Mesenchymal stem cell (in vitro differentiated cells and primary cell): ENCODE measurements at regions not wholly inside any gene's neighbourhood (a gene's known extent, or its start where the extent isn't known, plus 50 kb on each side); places are given as distances from the start of the nearest gene placed in this dataset.
A peak's percentile ranks its signal among the peaks of the same experiment; 100 is the strongest.

Experiments
- DNase-seq: peaks from one replicate; pipeline ENCODE4 v3.0.0-alpha.2; 2013
- H2AFZ ChIP-seq: one replicate; pipeline ENCODE4 v1.6.1; 2013; ENCODE audit warnings: low read depth, mild to moderate bottlenecking, control low read depth, inconsistent platforms, low read length, moderate library complexity
- H2AK5ac ChIP-seq: 2 replicates; pipeline ENCODE4 v1.6.1; 2013; ENCODE audit warnings: low read length, moderate library complexity, mild to moderate bottlenecking, inconsistent platforms; ENCODE audit not compliant: severe bottlenecking
- H2BK120ac ChIP-seq: one replicate; pipeline ENCODE4 v1.6.1; 2013; ENCODE audit warnings: low read depth, mild to moderate bottlenecking, inconsistent platforms, low read length, moderate library complexity
- H2BK12ac ChIP-seq, 2 experiments: one replicate each; pipeline ENCODE4 v1.6.1; 2013; ENCODE audit warnings: inconsistent platforms in 2 of 2, low read length in 2 of 2, mild to moderate bottlenecking in 2 of 2, moderate library complexity in 2 of 2, control low read depth in 1 of 2
- H2BK15ac ChIP-seq: one replicate; pipeline ENCODE4 v1.6.1; 2013; ENCODE audit warnings: mild to moderate bottlenecking, low read depth, inconsistent platforms; ENCODE audit not compliant: poor library complexity, severe bottlenecking
- H2BK5ac ChIP-seq: 2 replicates; pipeline ENCODE4 v1.6.1; 2013; ENCODE audit warnings: low read depth, mild to moderate bottlenecking, low read length, control low read depth, inconsistent platforms; ENCODE audit not compliant: poor library complexity, severe bottlenecking
- H3K14ac ChIP-seq, 2 experiments: one replicate each; pipeline ENCODE4 v1.6.1; 2013; ENCODE audit warnings: inconsistent platforms in 2 of 2, low read length in 2 of 2, control low read depth in 1 of 2, mild to moderate bottlenecking in 1 of 2, moderate library complexity in 1 of 2
- H3K18ac ChIP-seq, 2 experiments: one replicate each; pipeline ENCODE4 v1.6.1; 2013; ENCODE audit warnings: inconsistent platforms in 2 of 2, low read length in 2 of 2, control low read depth in 1 of 2, low read depth in 1 of 2, mild to moderate bottlenecking in 1 of 2
- H3K23ac ChIP-seq, 2 experiments: one replicate each; pipeline ENCODE4 v1.6.1; 2013; ENCODE audit warnings: inconsistent platforms in 2 of 2, low read length in 2 of 2, mild to moderate bottlenecking in 2 of 2, moderate library complexity in 2 of 2, control low read depth in 1 of 2
- H3K27ac ChIP-seq: 2 replicates; pipeline ENCODE4 v1.5.1; 2013; ENCODE audit warnings: mild to moderate bottlenecking, moderate library complexity, low read length, control low read depth, inconsistent platforms; ENCODE audit not compliant: poor library complexity, severe bottlenecking
- H3K27me3 ChIP-seq, 2 experiments: 2 replicates each; pipeline versions ENCODE4 v1.6.1 to v1.7.0; 2013; ENCODE audit warnings: low read length in 2 of 2, mild to moderate bottlenecking in 2 of 2, moderate library complexity in 2 of 2, control low read depth in 1 of 2, inconsistent platforms in 1 of 2; ENCODE audit not compliant: control insufficient read depth in 1 of 2, insufficient read depth in 1 of 2
- H3K36me3 ChIP-seq, 2 experiments: 2 replicates each; pipeline versions ENCODE4 v1.6.1 to v1.7.0; 2013; ENCODE audit warnings: low read length in 2 of 2, control low read depth in 1 of 2, inconsistent platforms in 1 of 2, low read depth in 1 of 2, mild to moderate bottlenecking in 1 of 2; ENCODE audit not compliant: insufficient read depth in 2 of 2, control insufficient read depth in 1 of 2
- H3K4ac ChIP-seq, 2 experiments: one replicate each; pipeline ENCODE4 v1.6.1; 2013; ENCODE audit warnings: inconsistent platforms in 2 of 2, low read length in 2 of 2, mild to moderate bottlenecking in 2 of 2, moderate library complexity in 2 of 2, control low read depth in 1 of 2, low read depth in 1 of 2
- H3K4me1 ChIP-seq: 2 replicates; pipeline ENCODE4 v1.6.1; 2013; ENCODE audit warnings: low read depth, low read length, control low read depth; ENCODE audit not compliant: control insufficient read depth, insufficient read depth
- H3K4me2 ChIP-seq: 2 replicates; pipeline ENCODE4 v1.6.1; 2013; ENCODE audit warnings: low read length, mild to moderate bottlenecking, inconsistent platforms; ENCODE audit not compliant: poor library complexity, severe bottlenecking
- H3K4me3 ChIP-seq, 2 experiments: 2 replicates each; pipeline versions ENCODE4 v1.5.1 to v1.7.0; 2013; ENCODE audit warnings: low read length in 2 of 2, mild to moderate bottlenecking in 2 of 2, control low read depth in 1 of 2, low read depth in 1 of 2; ENCODE audit not compliant: insufficient read depth in 1 of 2
- H3K79me1 ChIP-seq: replicated peaks from 2 replicates; pipeline ENCODE4 v1.6.1; 2013; ENCODE audit warnings: mild to moderate bottlenecking, control low read depth, low read length, inconsistent platforms; ENCODE audit not compliant: poor library complexity, severe bottlenecking
- H3K9ac ChIP-seq: 2 replicates; pipeline ENCODE4 v1.7.0; 2013; ENCODE audit warnings: mild to moderate bottlenecking, low read length, moderate library complexity
- H3K9me3 ChIP-seq: 2 replicates; pipeline ENCODE4 v1.7.0; 2013; ENCODE audit warnings: mild to moderate bottlenecking, low read length; ENCODE audit not compliant: control insufficient read depth
- H4K8ac ChIP-seq: one replicate; pipeline ENCODE4 v1.6.1; 2013; ENCODE audit warnings: inconsistent platforms, mild to moderate bottlenecking, low read length, moderate library complexity
- H4K91ac ChIP-seq: one replicate; pipeline ENCODE4 v1.6.1; 2013; ENCODE audit warnings: mild to moderate bottlenecking, low read length, inconsistent platforms
- WGBS: methylation state at CpG from one replicate; pipeline ENCODE4 v1.1.7; 2013; ENCODE audit warnings: mixed read lengths; 5-methylcytosine and 5-hydroxymethylcytosine counted together

DNA sequence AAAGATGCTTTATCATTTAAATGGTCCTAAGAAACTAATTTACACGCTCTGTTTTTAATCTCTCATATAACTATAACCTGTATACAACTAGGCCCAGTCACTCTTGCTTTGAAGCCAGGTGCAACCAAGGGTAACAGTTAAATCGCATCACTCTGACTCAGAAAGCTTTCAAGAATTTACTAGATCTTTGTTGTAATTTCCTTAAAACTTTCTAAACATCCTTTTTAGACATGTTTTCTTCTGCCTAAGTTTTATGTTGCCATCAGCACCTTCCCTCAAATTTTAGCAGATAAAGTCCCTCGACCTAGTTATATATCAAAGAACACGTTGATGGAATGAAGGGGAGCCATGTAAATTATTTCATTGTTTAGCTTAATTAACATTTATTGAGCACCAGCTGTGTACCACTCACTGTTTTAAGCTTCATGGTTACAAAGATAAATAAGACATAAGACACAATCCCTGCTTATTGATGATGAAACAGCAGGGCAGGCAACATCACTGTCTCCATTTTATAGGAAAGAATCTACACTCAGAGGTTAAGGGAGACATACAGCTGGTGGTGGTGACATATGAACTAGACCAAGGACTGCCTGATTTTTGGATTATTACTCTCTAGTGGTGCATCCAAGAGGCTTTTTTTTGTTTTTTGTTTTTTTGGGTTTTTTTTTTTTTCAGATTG lies 101.0 kb downstream of the CD200R1L start:
- no peak overlapping the region for H4K91ac ChIP-seq
- no peak overlapping the region for H2AK5ac ChIP-seq
- no peak overlapping the region for H3K23ac ChIP-seq
- no peak overlapping the region for H2BK12ac ChIP-seq
- no peak overlapping the region for H2BK15ac ChIP-seq
- H3K4ac ChIP-seq = no peak overlapping the region
- no peak overlapping the region for H3K14ac ChIP-seq
- no peak overlapping the region for H2BK120ac ChIP-seq
- no peak overlapping the region for H2AFZ ChIP-seq
- WGBS = 93% methylated on average over 2 of the region's 4 CpGs
- H3K9ac ChIP-seq = peak overlapping the region; percentile 39
- no peak overlapping the region for H3K4me2 ChIP-seq
- H2BK5ac ChIP-seq = no peak overlapping the region
- peaks cover 1% of the 10 kb centered on the region for H3K4me1 ChIP-seq
- H3K18ac ChIP-seq = no peak overlapping the region
- H3K27me3 ChIP-seq = no peaks in the 10 kb centered on the region
- no peaks in the 10 kb centered on the region for H3K36me3 ChIP-seq
- H3K9me3 ChIP-seq = no peaks in the 10 kb centered on the region
- no peak overlapping the region for H3K4me3 ChIP-seq
- H3K79me1 ChIP-seq = no peaks in the 10 kb centered on the region
- DNase-seq = no peak
- H4K8ac ChIP-seq = no peak overlapping the region
- no peak overlapping the region for H3K27ac ChIP-seq

DNA sequence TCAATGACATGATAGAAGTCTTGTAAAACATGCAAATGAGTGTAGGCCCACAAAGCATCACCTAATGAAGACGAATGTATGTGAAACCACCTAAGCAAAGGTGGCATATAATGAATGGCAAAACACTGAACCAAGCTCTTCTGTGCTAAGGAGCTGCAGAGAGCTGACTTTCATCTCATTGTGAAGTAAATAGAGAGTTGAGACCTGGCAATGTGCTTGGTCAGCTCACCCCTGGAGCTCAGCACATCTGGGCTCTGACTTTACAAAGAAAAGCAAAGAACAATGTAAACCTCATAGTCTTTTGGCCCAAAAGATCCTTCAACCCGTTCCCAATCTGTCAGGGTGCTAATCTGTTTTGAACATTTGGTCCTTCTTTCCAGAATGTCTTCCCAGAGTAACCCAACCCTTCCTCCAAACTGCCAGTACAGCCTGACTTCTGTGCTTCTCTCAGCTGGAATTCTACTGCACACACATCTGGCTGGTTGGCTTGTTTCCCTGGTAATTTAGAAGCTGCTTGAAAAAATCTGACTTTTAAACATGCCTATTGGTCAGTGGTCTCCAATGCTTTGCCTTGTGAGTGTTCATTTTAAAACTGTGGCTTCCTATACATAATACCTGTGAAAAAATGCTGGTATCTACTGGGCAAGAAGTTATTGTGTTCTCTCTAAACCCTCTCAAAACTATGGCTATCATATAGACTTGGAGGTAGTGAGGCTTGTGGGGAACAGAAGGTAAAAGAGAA lies 101.7 kb downstream of the CD200R1L start:
- Histone ChIP-seq H2BK5ac (no peak overlapping the region), H3K4me3 (no peak overlapping the region), H3K18ac (no peak overlapping the region), H4K91ac (no peak overlapping the region), H2BK120ac (no peak overlapping the region), H3K23ac (no peak overlapping the region), H3K27me3 (no peaks in the 10 kb centered on the region), H2BK15ac (no peak overlapping the region), H3K14ac (no peak overlapping the region), H3K9me3 (no peaks in the 10 kb centered on the region), H4K8ac (no peak overlapping the region), H3K27ac (no peak overlapping the region), H3K9ac (peak overlapping the region; percentile 16), H3K36me3 (no peaks in the 10 kb centered on the region), H2BK12ac (no peak overlapping the region), H2AK5ac (no peak overlapping the region), H3K4me2 (no peak overlapping the region), H3K4me1 (peaks cover 1% of the 10 kb centered on the region), H3K79me1 (no peaks in the 10 kb centered on the region), H3K4ac (no peak overlapping the region), H2AFZ (no peak overlapping the region)
- no peak for DNase-seq
- 73% methylated on average over 2 of the region's 2 CpGs for WGBS

DNA sequence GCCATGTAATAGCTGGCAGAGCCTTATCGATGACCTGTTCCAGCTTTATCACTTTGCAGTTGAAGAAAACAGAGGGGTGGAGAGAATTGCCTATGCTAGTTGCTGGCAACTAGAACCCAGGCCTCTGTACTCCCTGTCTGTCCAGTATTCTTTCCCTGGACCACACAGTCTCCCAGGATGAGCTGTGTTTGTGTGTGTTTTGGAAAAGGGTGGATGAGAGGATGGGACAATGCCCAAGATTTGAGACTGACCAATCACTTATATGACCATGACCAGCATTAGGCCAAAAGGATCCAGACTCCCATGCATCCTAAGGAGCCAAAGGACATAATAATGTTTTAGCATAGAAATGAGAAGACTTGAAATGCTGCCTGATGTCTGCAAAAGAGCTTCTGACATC lies 102.6 kb downstream of the CD200R1L start:
- H3K4me2 ChIP-seq = no peak overlapping the region
- no peaks in the 10 kb centered on the region for H3K79me1 ChIP-seq
- no peak overlapping the region for H3K4me3 ChIP-seq
- no peak overlapping the region for H2BK120ac ChIP-seq
- no peak overlapping the region for H4K8ac ChIP-seq
- no peak overlapping the region for H3K23ac ChIP-seq
- H2BK12ac ChIP-seq = no peak overlapping the region
- H4K91ac ChIP-seq = no peak overlapping the region
- no peaks in the 10 kb centered on the region for H3K27me3 ChIP-seq
- H3K14ac ChIP-seq = no peak overlapping the region
- no peak for DNase-seq
- no peak overlapping the region for H3K4ac ChIP-seq
- H2BK15ac ChIP-seq = no peak overlapping the region
- no peak overlapping the region for H3K27ac ChIP-seq
- no peak overlapping the region for H2AFZ ChIP-seq
- H2BK5ac ChIP-seq = no peak overlapping the region
- no peaks in the 10 kb centered on the region for H3K9me3 ChIP-seq
- no peak overlapping the region for H3K18ac ChIP-seq
- H3K9ac ChIP-seq = no peak overlapping the region
- H2AK5ac ChIP-seq = no peak overlapping the region
- no peaks in the 10 kb centered on the region for H3K36me3 ChIP-seq
- 100% methylated on average over 1 of the region's 1 CpG for WGBS
- H3K4me1 ChIP-seq = peaks cover 1% of the 10 kb centered on the region

DNA sequence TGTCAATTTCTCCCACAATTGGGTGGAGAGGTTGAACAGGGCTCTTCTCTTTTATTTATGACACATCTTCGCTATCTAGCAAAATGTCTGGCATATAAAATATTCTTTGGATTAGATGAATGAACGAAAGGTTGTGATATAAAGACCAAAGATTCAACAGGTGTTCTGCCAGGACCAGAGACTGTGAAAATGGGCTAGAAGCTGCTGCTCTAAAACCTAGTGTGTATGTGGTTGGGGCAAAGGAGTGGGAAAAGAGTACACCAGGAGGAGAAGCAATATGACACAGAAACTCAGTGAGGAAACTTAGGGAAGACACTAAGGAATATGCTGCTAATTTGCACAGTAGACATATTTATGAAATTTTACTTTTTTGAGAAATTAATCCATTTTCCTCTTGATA lies 102.0 kb upstream of the CCDC80 start:
- Histone ChIP-seq H2AFZ (no peak overlapping the region), H2BK120ac (no peak overlapping the region), H2BK5ac (no peak overlapping the region), H3K27me3 (no peaks in the 10 kb centered on the region), H2AK5ac (no peak overlapping the region), H3K4me2 (no peak overlapping the region), H3K79me1 (no peaks in the 10 kb centered on the region), H3K4me3 (no peak overlapping the region), H3K23ac (no peak overlapping the region), H3K36me3 (no peaks in the 10 kb centered on the region), H4K91ac (no peak overlapping the region), H2BK15ac (no peak overlapping the region), H3K14ac (no peak overlapping the region), H4K8ac (no peak overlapping the region), H3K9me3 (no peaks in the 10 kb centered on the region), H3K4ac (no peak overlapping the region), H3K9ac (no peak overlapping the region), H2BK12ac (no peak overlapping the region), H3K27ac (no peak overlapping the region), H3K4me1 (peaks cover 1% of the 10 kb centered on the region), H3K18ac (no peak overlapping the region)
- no peak for DNase-seq
- WGBS = 88% methylated on average over 2 of the region's 2 CpGs
